ENCODE measurements at regions not wholly inside any gene's neighbourhood (a gene's known extent, or its start where the extent isn't known, plus 50 kb on each side); places are given as distances from the start of the nearest gene placed in this dataset.

DNA sequence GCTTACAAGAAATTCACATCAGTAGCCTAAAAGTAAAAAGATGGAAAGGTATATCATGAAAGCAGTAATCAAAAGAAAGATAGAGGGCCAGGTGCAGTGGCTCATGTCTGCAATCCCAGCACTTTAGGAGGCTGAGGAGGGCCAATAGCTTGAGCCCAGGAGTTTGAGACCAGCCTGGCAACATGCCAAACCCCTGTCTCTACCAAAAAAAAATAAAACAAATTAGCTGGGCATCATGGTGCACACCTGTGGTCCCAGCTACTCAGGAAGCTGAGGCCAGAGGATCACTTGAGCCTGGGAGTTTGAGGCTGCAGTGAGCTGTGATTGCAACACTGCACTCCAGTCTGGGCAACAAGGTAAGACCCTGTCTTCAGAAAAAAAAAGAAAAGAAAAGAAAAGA, 55.5 kb downstream of the GSPT2 start:
- no peak for DNase-seq (ENCODE audit: low read depth)

DNA sequence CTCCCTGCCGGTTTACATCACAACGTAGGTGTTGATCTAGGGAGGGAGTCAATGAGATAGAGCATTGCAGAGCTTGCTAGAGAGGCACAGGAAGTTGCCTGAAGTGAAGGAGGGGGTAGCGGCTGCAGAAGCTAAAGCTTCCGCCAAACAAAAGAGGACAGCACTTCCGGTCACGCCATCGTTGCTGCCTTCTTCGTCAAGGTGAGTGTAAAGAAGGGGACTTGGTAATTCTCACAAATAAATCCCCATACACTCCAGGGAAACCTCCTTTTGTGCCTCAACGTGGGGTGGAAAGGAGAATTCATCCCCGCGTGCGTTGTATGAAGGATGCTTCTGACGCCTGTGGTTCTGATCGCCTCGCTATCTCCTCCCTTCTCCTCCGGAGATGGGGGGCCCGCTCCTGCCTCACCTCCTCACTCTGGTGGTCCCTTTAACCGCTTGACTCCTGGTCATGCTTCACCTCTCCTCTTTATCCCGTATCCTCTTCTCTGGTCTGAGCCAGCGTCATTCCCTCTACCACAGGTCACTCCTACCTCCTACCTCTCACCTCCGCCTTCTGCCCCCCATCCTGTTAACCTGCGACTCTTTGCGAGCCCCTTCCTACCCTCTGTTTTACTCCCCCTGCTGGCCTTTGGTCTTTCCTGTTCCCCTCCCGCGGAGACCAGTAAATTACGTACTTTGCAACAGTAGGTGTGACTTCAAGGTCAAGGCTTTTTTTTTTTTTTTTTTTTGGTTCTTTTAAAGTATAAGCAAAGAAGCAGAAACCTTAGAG, 59.9 kb downstream of the GSPT2 start:
- peak; percentile 22 for DNase-seq (ENCODE audit: low read depth)

DNA sequence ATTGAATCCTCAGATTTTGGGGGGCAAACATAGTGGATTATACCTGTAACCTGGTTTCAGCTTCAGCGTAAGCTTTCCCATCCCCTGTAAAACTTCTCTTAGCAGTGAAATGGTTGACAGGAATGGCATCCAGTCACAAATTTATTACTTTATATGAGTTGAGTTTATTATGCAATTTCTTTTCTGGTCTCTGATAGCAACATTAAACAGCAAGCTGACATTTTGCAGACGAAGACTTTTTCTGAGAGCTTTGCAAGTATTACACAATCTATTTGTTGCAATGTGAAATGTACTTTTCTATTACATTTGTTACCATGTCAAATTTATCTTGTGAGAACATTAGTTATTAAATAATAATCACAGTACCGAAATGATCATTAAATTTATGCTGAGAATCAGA, 60.6 kb downstream of the GSPT2 start:
- DNase-seq (ENCODE audit: low read depth): no peak

DNA sequence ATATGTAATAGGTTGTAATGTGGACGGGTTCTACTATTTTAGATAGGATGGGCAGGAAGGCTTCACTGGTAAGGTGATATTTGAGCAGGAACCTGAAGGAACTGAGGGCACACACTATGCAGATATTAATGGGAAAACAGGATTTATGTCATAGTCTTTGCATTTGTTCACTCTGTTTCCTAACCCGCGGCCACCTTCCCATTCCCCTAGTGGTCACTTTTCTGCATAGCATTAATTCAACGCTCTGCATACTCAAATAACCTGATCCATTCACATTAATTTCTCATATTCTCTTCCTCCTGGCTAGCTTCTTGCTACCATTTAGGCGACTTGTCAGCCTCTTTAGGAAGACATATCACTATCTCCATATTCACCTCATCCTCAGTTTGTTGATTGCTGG, 61.5 kb downstream of the GSPT2 start:
- DNase-seq (ENCODE audit: low read depth): no peak

DNA sequence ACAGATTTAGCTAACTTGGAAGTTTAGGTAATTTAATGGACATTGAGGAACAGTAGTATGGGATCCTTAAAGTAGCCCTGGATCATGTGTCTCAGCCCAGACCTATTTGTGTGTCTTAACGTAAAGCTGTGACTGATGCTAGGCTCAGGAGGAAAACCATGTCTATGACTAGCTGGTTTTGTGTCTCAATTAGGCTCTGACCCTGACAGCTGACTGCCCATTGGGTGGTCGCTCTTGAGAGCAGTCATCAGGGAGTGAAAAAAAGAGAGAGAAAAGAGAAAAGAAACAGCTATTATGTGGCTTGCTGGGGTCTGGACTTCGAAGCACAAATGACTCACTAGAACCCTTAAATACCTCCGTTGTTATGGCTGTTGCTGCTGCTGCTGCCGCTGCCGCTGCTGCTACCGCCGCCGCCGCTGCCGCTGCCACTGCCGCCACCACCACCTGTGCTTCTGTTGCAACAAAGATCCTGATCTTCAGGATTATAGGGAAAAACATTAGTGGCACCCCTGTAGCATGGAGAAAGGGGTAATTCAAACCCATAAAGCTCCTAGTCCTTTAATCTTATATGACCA, 70.7 kb downstream of the GSPT2 start:
- no peak for DNase-seq (ENCODE audit: low read depth)

DNA sequence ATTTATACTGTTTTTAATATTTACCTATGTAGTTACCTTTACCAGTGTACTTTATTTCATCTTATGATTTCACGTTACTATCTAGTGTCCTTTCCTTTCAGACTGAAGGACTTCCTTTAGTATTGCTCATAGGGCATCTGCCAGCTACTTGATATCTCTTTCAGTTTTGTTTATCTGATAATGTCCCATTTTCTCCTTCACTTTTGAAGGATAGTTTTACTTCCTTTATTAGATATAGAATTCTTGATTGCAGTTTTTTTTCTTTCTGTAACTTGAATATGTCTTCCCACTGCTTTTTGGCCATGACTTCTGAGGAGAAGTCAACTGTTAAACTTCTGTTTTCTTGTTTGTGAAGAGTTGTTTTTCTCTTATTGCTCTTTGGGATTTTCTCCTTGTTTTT, 69.4 kb upstream of the MAGED1 start:
- no peak for DNase-seq (ENCODE audit: low read depth)

DNA sequence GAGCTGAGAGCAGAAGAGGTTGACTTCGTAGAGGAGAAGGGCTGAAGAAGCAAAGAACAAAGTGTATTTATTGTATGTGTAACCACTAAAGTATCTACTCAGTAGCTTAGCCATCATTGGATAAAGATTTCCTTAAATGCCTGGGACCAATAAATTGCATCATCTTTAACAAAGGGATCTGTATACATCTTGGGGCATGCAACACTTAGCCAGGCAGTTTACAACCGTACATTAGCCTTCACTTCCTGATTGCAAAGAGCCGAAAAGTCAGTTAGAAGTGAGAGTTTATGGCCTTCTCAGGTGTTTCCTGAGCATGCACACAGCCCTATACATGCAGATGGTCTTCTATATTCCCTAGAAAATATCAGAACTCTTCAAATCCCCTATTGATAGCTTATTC, 68.0 kb upstream of the MAGED1 start:
- DNase-seq (ENCODE audit: low read depth): no peak

DNA sequence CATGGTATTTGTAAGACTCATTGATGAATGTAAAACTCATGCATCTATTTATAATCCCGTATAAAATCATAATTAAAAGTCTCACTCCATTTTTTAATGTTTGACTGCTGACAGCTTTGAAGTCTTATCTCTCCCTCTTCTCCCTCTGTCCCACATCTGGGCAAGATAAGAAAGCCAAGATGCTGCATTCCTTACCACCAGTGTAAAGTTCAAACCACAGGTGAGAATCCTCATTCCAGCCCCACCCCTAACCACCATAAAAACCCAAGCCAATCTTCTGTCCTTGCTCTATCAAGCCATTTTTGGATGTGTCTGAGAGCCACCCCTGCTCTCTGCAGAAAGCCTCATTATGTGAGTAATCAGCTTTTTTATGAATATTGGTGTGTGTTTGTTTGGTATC, 59.3 kb upstream of the MAGED1 start:
- DNase-seq (ENCODE audit: low read depth): no peak

DNA sequence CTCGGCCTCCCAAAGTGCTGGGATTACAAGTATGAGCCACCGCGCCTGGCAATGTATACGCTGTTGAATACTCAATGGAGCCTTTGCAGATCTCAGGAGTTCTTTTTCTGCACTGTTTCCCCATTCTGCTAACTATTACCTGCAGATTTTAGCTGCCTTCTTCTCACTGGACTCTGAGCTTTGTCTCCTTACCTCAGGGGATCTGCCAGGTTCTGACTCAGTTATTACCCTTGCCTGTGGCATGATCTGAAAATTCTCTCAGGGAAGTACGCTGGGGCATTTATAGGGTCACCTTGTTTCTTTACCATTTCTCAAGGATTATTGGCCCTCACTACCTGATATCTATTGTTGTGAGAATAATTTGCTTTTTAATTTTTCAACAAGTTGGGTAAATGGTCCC, 56.6 kb upstream of the MAGED1 start:
- DNase-seq (ENCODE audit: low read depth): no peak

DNA sequence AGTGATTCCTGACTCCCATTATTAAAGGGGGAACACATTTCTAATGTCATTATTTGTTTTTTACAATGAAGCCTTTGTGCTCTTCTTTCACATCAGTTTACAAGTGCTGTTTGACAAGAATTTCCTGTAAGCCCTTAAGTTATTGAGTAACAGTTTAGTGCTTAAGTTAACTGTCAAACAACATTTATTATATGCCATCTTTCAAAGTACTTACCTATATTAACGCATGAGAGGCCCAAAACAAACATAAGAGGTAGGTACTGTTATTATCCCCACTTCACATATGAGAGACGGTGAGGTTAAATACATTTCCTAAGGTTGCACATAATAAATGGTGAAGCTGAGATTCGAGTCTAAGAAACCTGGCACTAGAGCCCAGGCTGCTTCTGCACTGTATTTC, 56.0 kb upstream of the MAGED1 start:
- no peak for DNase-seq (ENCODE audit: low read depth)

DNA sequence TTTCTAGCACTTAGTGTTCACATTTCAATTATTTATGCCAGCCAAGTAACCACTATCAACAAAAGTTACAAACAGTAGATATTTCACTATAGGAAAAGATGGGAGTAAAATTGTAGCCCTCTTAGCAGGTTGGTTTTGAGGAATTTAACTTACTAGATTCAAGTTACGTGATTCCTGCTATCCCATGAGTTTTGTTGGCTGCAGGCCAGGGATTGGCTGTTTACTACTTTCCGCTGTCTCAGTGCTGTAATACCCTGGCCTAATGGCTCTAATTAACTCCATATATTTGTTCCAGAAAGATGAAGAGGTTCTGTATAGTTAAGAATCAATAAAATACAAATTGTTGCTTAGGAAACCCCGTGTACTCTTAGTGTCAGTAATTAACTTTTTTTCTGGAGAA, 55.5 kb upstream of the MAGED1 start:
- DNase-seq (ENCODE audit: low read depth): peak; percentile 19
